Hepatocyte (in vitro differentiated cells): ENCODE measurements at regions not wholly inside any gene's neighbourhood (a gene's known extent, or its start where the extent isn't known, plus 50 kb on each side); places are given as distances from the start of the nearest gene placed in this dataset.

ENCODE experiments used
- EZH2 ChIP-seq: fragments of 200-600 bp; sonication (generic); IDR thresholded peaks from 2 replicates; pipeline ENCODE4 v1.6.1; 2016; ENCODE audit warnings: antibody characterized with exemption, mild to moderate bottlenecking, borderline replicate concordance
- EZH2phosphoT487 ChIP-seq: fragments of 200-600 bp; sonication (generic); IDR thresholded peaks from one replicate; pipeline ENCODE4 v1.6.1; 2018; ENCODE audit warnings: antibody characterized with exemption, mild to moderate bottlenecking, low read depth, moderate library complexity; ENCODE audit not compliant: unreplicated experiment, severe bottlenecking
- TF ChIP-seq, protein P1 (sequence below): fragments of 200-600 bp; sonication (generic); IDR thresholded peaks from 2 replicates; pipeline ENCODE4 v1.5.1; 2016; ENCODE audit warnings: antibody characterized with exemption, mild to moderate bottlenecking; ENCODE audit not compliant: poor library complexity

DNA sequence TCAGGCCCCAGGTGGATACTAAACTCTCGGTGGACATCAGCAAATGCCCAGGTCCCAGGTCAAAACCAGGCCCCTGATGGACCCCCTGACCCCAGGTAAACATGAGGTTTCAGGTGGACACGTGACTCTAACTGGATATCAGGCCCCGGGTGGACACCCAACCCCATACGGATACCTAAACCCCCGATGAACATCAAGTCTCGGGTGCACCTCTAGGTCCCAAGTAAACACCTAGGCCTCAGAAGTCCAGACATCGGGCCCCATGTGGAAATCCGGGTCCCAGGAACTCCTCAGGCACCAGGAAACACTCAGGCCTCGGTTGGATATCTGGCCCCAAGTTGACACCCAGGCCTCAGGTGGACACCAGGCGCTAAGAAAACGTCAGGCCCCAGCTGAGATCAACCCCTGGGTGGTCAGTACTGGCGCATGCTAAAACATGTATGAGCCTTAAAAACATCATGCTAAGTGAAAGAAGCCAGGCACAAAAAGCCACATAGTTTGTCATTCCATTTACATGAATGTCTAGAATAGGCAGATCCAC lies 54.4 kb upstream of the SEPTIN5 start:
- TF ChIP-seq, protein P1, sequence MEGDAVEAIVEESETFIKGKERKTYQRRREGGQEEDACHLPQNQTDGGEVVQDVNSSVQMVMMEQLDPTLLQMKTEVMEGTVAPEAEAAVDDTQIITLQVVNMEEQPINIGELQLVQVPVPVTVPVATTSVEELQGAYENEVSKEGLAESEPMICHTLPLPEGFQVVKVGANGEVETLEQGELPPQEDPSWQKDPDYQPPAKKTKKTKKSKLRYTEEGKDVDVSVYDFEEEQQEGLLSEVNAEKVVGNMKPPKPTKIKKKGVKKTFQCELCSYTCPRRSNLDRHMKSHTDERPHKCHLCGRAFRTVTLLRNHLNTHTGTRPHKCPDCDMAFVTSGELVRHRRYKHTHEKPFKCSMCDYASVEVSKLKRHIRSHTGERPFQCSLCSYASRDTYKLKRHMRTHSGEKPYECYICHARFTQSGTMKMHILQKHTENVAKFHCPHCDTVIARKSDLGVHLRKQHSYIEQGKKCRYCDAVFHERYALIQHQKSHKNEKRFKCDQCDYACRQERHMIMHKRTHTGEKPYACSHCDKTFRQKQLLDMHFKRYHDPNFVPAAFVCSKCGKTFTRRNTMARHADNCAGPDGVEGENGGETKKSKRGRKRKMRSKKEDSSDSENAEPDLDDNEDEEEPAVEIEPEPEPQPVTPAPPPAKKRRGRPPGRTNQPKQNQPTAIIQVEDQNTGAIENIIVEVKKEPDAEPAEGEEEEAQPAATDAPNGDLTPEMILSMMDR: no peak
- TF ChIP-seq EZH2 (no peak), EZH2phosphoT487 (no peak)
